ENCODE measurements at regions not wholly inside any gene's neighbourhood (a gene's known extent, or its start where the extent isn't known, plus 50 kb on each side); places are given as distances from the start of the nearest gene placed in this dataset.

- TF ChIP-seq POLR2A (IDR thresholded peaks at IDR 0.05; ENCODE audit: low read depth, low read length) (no peak), TAF1 (IDR thresholded peaks at IDR 0.05; ENCODE audit: low read depth, low read length) (no peak), POLR2AphosphoS5 (IDR thresholded peaks at IDR 0.05; ENCODE audit: low read depth, low read length) (no peak), PAX5 (IDR thresholded peaks at IDR 0.05; ENCODE audit: insufficient read depth, low read length, severe bottlenecking) (no peak)
Observed at GRCh38 chr13:50531917-50532899, 311.3 kb downstream of the DLEU7 start.

All from GM12891 (cell line).